SK-N-SH (cell line): ENCODE measurements at regions not wholly inside any gene's neighbourhood (a gene's known extent, or its start where the extent isn't known, plus 50 kb on each side); places are given as distances from the start of the nearest gene placed in this dataset.

Source experiments
- CTCF ChIA-PET: fragments of 300-600, 350-600 bp; formaldehyde crosslinking; extraction: SDS; loops from one replicate; lab custom pipeline; 2021; lab: Yijun Ruan, JAX
- POLR2A ChIA-PET: fragments of 350-600 bp; sonication (Branson Sonifier 250); formaldehyde crosslinking; extraction: SDS; loops from one replicate; lab custom pipeline; 2020; ENCODE audit warnings: antibody characterized with exemption, inconsistent platforms; lab: Yijun Ruan, JAX
- DNase-seq: peaks from one replicate; pipeline ENCODE4 v3.0.0; 2012
- H2AFZ ChIP-seq: fragments of 200-600 bp; sonication (generic); 2 replicates; pipeline ENCODE4 v1.8.1; 2016; ENCODE audit warnings: antibody characterized with exemption, mild to moderate bottlenecking, low read depth
- H3F3A ChIP-seq: fragments of 200-600 bp; sonication (generic); replicated peaks from 2 replicates; pipeline ENCODE3; 2016; ENCODE audit warnings: antibody characterized with exemption, mild to moderate bottlenecking; ENCODE audit not compliant: insufficient read depth
- H3K27ac ChIP-seq, 2 experiments: fragments of 200-500 bp in 1 of 2; fragments of 200-600 bp in 1 of 2; sonication (Bioruptor generic) in 1 of 2; sonication (generic), shearing (Covaris generic) in 1 of 2; 2 replicates each; pipeline versions ENCODE4 v1.5.1 to v1.6.1; 2014 to 2016; ENCODE audit warnings: low read depth in 2 of 2, inconsistent platforms in 1 of 2, low read length in 1 of 2, mild to moderate bottlenecking in 1 of 2, mixed read lengths in 1 of 2
- H3K27me3 ChIP-seq: fragments of 200-600 bp; sonication (generic), shearing (Covaris generic); 2 replicates; pipeline ENCODE4 v1.6.1; 2016; ENCODE audit warnings: mixed run types; ENCODE audit not compliant: insufficient read depth
- H3K36me3 ChIP-seq, 2 experiments: fragments of 200-500 bp in 1 of 2; fragments of 200-600 bp in 1 of 2; sonication (Bioruptor generic) in 1 of 2; sonication (generic) in 1 of 2; replicated peaks in 1 of 2; 2 replicates each; pipeline versions ENCODE3 to v1.5.1; 2014 to 2016; ENCODE audit warnings: low read length in 1 of 2, mild to moderate bottlenecking in 1 of 2; ENCODE audit not compliant: insufficient read depth in 2 of 2, control insufficient read depth in 1 of 2
- H3K4me1 ChIP-seq, 2 experiments: fragments of 200-500 bp in 1 of 2; fragments of 200-600 bp in 1 of 2; sonication (Bioruptor generic) in 1 of 2; sonication (generic), shearing (Covaris generic) in 1 of 2; 2 replicates each; pipeline versions ENCODE4 v1.5.1 to v1.6.1; 2014 to 2016; ENCODE audit warnings: low read depth in 1 of 2, low read length in 1 of 2, mixed run types in 1 of 2; ENCODE audit not compliant: insufficient read depth in 2 of 2, control insufficient read depth in 1 of 2
- H3K4me2 ChIP-seq: fragments of 200-600 bp; sonication (generic), shearing (Covaris generic); 2 replicates; pipeline ENCODE4 v1.6.1; 2017; ENCODE audit warnings: mixed run types
- H3K4me3 ChIP-seq, 2 experiments: fragments of 200-500 bp in 1 of 2; fragments of 200-600 bp in 1 of 2; sonication (Bioruptor generic) in 1 of 2; sonication (generic), shearing (Covaris generic) in 1 of 2; 2 replicates each; pipeline versions ENCODE4 v1.5.1 to v1.8.1; 2014 to 2016; ENCODE audit warnings: low read depth in 2 of 2, inconsistent platforms in 1 of 2, low read length in 1 of 2, mild to moderate bottlenecking in 1 of 2, mixed read lengths in 1 of 2, moderate library complexity in 1 of 2
- H3K79me2 ChIP-seq: fragments of 200-600 bp; sonication (generic); 2 replicates; pipeline ENCODE4 v1.8.1; 2017; ENCODE audit warnings: mild to moderate bottlenecking; ENCODE audit not compliant: insufficient read depth
- H3K9ac ChIP-seq: fragments of 200-600 bp; sonication (generic); 2 replicates; pipeline ENCODE4 v1.6.1; 2017; ENCODE audit warnings: mixed run types
- H3K9me2 ChIP-seq: fragments of 200-600 bp; sonication (generic); 2 replicates; pipeline ENCODE4 v1.6.1; 2017; ENCODE audit warnings: mixed run types
- H3K9me3 ChIP-seq: fragments of 200-600 bp; sonication (generic); 2 replicates; pipeline ENCODE4 v1.6.1; 2017; ENCODE audit warnings: mixed run types, mild to moderate bottlenecking, moderate library complexity
- H4K20me1 ChIP-seq: fragments of 200-600 bp; sonication (generic); 2 replicates; pipeline ENCODE4 v1.6.1; 2017; ENCODE audit warnings: mild to moderate bottlenecking, mixed run types; ENCODE audit not compliant: insufficient read depth
- CHD2 ChIP-seq: fragments of 150-350 bp; IDR thresholded peaks from 2 replicates; pipeline ENCODE4 v1.6.1; 2018; ENCODE audit warnings: low read length; ENCODE audit not compliant: partially characterized antibody
- CTCF ChIP-seq: fragments of 200-600 bp; sonication (generic); IDR thresholded peaks from 2 replicates; pipeline ENCODE4 v1.6.1; 2017; ENCODE audit warnings: antibody characterized with exemption, mild to moderate bottlenecking, moderate library complexity
- ELF1 ChIP-seq: IDR thresholded peaks from 2 replicates; pipeline ENCODE4 v1.4.0; 2012
- EP300 ChIP-seq, 2 experiments: IDR thresholded peaks; 2 replicates each; pipeline versions ENCODE4 v1.4.0 to v1.6.1; 2012; ENCODE audit warnings: borderline replicate concordance in 1 of 2, low read depth in 1 of 2, low read length in 1 of 2
- EZH2phosphoT487 ChIP-seq: fragments of 200-600 bp; sonication (generic); IDR thresholded peaks from 2 replicates; pipeline ENCODE4 v1.6.1; 2017; ENCODE audit warnings: low read depth, mixed run types, mild to moderate bottlenecking, antibody characterized with exemption, moderate library complexity, borderline replicate concordance
- FOXJ3 ChIP-seq: sonication (generic); formaldehyde crosslinking; IDR thresholded peaks from 2 replicates; pipeline ENCODE4 v1.5.1; 2020; ENCODE audit warnings: mild to moderate bottlenecking, missing genetic modification reagents
- GABPA ChIP-seq: IDR thresholded peaks from 2 replicates; pipeline ENCODE4 v1.4.0; 2012; ENCODE audit warnings: low read depth, mild to moderate bottlenecking
- GATA2 ChIP-seq: sonication (generic); formaldehyde crosslinking; IDR thresholded peaks from 2 replicates; pipeline ENCODE4 v1.5.0; 2020; ENCODE audit warnings: mild to moderate bottlenecking, missing genetic modification reagents
- JUND ChIP-seq: IDR thresholded peaks from 2 replicates; pipeline ENCODE4 v1.4.0; 2012
- NFIC ChIP-seq: IDR thresholded peaks from 2 replicates; pipeline ENCODE4 v1.4.0; 2012; ENCODE audit warnings: borderline replicate concordance
- NRF1 ChIP-seq: IDR thresholded peaks from 2 replicates; pipeline ENCODE4 v1.6.1; 2012; ENCODE audit warnings: low read depth, mild to moderate bottlenecking, low read length
- POLR2AphosphoS5 ChIP-seq: IDR thresholded peaks from 2 replicates; pipeline ENCODE4 v1.6.1; 2012; ENCODE audit warnings: low read depth, low read length
- RAD21 ChIP-seq: IDR thresholded peaks from 2 replicates; pipeline ENCODE4 v1.6.1; 2012; ENCODE audit warnings: mild to moderate bottlenecking, low read length
- RCOR1 ChIP-seq: fragments of 150-350 bp; IDR thresholded peaks from 2 replicates; pipeline ENCODE4 v1.6.1; 2017; ENCODE audit warnings: antibody characterized with exemption, low read length
- RFX5 ChIP-seq: IDR thresholded peaks from 2 replicates; pipeline ENCODE4 v1.6.1; 2012; ENCODE audit warnings: mild to moderate bottlenecking, improper control_type of control experiment, low read length
- RXRA ChIP-seq: IDR thresholded peaks from 2 replicates; pipeline ENCODE4 v1.4.0; 2012; ENCODE audit warnings: low read depth, mild to moderate bottlenecking, borderline replicate concordance
- SIN3A ChIP-seq: IDR thresholded peaks from 2 replicates; pipeline ENCODE4 v1.6.1; 2012; ENCODE audit warnings: low read depth, mild to moderate bottlenecking, low read length, moderate library complexity, borderline replicate concordance
- TCF12 ChIP-seq: IDR thresholded peaks from 2 replicates; pipeline ENCODE4 v1.4.0; 2012
- TEAD4 ChIP-seq: IDR thresholded peaks from 2 replicates; pipeline ENCODE4 v1.4.0; 2012; ENCODE audit warnings: mild to moderate bottlenecking, borderline replicate concordance; ENCODE audit not compliant: insufficient read depth
- USF1 ChIP-seq: IDR thresholded peaks from 2 replicates; pipeline ENCODE4 v1.4.0; 2012; ENCODE audit warnings: low read depth, borderline replicate concordance
- USF2 ChIP-seq: fragments of 150-350 bp; IDR thresholded peaks from 2 replicates; pipeline ENCODE4 v1.6.1; 2017; ENCODE audit warnings: antibody characterized with exemption, low read length, low read depth, borderline replicate concordance
- YY1 ChIP-seq: IDR thresholded peaks from 2 replicates; pipeline ENCODE4 v1.4.0; 2012; ENCODE audit warnings: low read depth, mild to moderate bottlenecking
- WGBS: methylation state at CpG from one replicate; pipeline ENCODE4 v1.1.6; 2017; ENCODE audit warnings: low lambda C conversion rate; 5-methylcytosine and 5-hydroxymethylcytosine counted together
- TF ChIP-seq, protein P1 (sequence below): IDR thresholded peaks from 2 replicates; pipeline ENCODE4; 2012

DNA sequence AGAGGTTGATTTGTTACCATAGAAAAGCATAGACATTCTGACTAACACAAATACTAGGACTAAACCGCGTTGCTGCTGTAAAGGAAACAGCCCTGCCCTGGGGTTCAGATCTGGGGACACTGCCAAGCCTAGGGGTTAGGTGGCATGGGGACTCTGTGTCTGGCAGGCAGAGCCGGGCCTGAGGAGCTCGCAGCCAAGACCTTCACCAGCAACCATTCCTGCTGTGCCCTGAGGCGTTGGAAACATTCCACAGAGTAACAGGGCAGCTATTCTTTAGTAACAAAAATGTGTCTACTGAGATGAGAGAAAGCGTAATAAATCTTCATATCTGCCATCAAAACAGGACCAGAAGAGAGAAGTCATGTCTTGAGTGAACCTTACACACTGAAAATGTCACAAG lies 280.5 kb downstream of the POM121L12 start:
- CTCF ChIA-PET: interaction anchor here (1.2 to 2.2 kb wide), 3 partner anchors 20 to 97 kb away, joined by 3 to 9 read pairs (median 6); no protein-coding TSS in a partner anchor

More for the DNA sequence above, 280.5 kb downstream of the POM121L12 start:
- Histone ChIP-seq H2AFZ (no peak overlapping the region), H3K4me1 (peaks cover 0 to 13% of the 10 kb centered on the region in 2 experiments; a peak in 2 of 4 replicates), H3K27me3 (no peaks in the 10 kb centered on the region), H3K4me2 (no peak overlapping the region), H4K20me1 (no peaks in the 10 kb centered on the region), H3K9ac (no peak overlapping the region), H3K79me2 (no peaks in the 10 kb centered on the region), H3F3A (no peaks in the 10 kb centered on the region), H3K27ac (peak overlapping the region in 1 of 2 experiments; percentile 58; a peak in 1 of 4 replicates), H3K4me3 (no peak overlapping the region), H3K9me3 (0 out of 2 replicates have a peak, but pooled peaks cover under 1% of the 10 kb centered on the region), H3K36me3 (no peaks in the 10 kb centered on the region), H3K9me2 (no peaks in the 10 kb centered on the region)
- DNase-seq: peak; percentile 54
- TF ChIP-seq CTCF (no peak), JUND (no peak), USF1 (no peak), EZH2phosphoT487 (no peak), YY1 (no peak), TEAD4 (no peak), GABPA (no peak), ELF1 (no peak), NFIC (no peak), NRF1 (no peak), SIN3A (no peak), TCF12 (no peak), RXRA (no peak), RAD21 (peak; percentile 24; the same call in 1 of the 2 replicates), FOXJ3 (CRISPR knock-in tag) (peak; percentile 78), GATA2 (peak; percentile 70), POLR2AphosphoS5 (no peak), CHD2 (peak; percentile 69), RFX5 (no peak), RCOR1 (0 out of 2 replicates have a peak, but pooled peaks have one; percentile 21), USF2 (no peak), EP300 (IDR thresholded peaks at IDR 0.05; ENCODE audit: borderline replicate concordance in 1 of 2, low read depth in 1 of 2, low read length in 1 of 2) (peak in 1 of 2 experiments; percentile 52; a peak in 1 of 4 replicates)
- TF ChIP-seq, protein P1, sequence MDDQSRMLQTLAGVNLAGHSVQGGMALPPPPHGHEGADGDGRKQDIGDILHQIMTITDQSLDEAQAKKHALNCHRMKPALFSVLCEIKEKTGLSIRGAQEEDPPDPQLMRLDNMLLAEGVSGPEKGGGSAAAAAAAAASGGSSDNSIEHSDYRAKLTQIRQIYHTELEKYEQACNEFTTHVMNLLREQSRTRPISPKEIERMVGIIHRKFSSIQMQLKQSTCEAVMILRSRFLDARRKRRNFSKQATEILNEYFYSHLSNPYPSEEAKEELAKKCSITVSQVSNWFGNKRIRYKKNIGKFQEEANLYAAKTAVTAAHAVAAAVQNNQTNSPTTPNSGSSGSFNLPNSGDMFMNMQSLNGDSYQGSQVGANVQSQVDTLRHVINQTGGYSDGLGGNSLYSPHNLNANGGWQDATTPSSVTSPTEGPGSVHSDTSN: no peak
- POLR2A ChIA-PET: no interaction called here
- WGBS: 4% methylated on average over 6 of the region's 6 CpGs
